ENCODE measurements at regions not wholly inside any gene's neighbourhood (a gene's known extent, or its start where the extent isn't known, plus 50 kb on each side); places are given as distances from the start of the nearest gene placed in this dataset.

- TF ChIP-seq CTCF (IDR thresholded peaks at IDR 0.05; ENCODE audit: low read length) (no peak), EZH2 (optimal IDR thresholded peaks at IDR 0.05; ENCODE audit: low read depth, low read length) (no peak)
These were observed 126.5 kb upstream of the THBS1 start for GRCh38 chr15:39454189-39454986.

All from MM.1S (cell line).